CD1c-positive myeloid dendritic cell (primary cell): ENCODE measurements at regions not wholly inside any gene's neighbourhood (a gene's known extent, or its start where the extent isn't known, plus 50 kb on each side); places are given as distances from the start of the nearest gene placed in this dataset.
A peak's percentile ranks its signal among the peaks of the same experiment; 100 is the strongest.

ENCODE experiments used
- DNase-seq: peaks from one replicate; pipeline ENCODE4 v3.0.0-alpha.2; 2016; ENCODE audit errors: extremely low spot score

GRCh38 chr21:17440969-17441368 is 71.9 kb upstream of the CXADR start:
- no peak for DNase-seq

DNA sequence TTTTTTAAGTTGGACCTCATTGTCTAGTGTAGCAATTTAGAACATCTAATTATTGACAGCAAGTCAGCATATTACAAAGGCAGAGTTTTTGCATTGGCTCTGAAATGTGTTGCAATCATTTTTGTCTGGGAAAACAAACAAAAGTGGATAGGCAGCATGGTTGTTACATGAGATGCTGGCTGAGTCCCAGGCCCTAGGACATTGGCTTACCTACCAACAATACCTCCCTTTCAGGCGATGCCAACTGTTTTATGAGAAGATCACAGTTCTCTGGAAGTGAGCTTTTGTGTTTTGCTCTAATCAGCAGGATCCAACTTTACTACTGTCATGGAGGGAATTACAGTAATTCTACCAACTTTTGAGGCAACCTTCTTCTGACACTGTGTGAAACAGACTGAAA is 71.5 kb upstream of the CXADR start:
- no peak for DNase-seq

- DNase-seq = no peak
These were observed 70.7 kb upstream of the CXADR start for GRCh38 chr21:17442165-17442564.

DNA sequence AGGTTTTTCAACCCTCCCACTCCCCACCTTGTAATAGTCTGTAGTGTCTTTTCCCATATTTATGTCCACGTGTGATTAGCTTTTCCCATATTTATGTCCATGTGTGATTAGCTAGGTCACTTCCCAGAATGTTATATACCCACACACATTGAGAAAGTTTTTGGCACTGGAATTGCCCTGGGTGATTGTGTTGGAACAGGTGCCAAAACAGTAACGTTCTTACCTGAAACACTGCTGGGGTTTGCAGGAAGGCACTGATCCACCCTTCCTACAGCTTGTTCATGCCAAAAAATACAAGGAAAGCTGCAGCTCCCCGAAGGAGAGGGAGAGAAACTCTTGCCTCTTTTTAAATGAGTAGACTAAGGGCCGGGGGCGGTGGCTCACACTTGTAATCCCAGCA is 68.0 kb upstream of the CXADR start:
- DNase-seq = no peak

DNA sequence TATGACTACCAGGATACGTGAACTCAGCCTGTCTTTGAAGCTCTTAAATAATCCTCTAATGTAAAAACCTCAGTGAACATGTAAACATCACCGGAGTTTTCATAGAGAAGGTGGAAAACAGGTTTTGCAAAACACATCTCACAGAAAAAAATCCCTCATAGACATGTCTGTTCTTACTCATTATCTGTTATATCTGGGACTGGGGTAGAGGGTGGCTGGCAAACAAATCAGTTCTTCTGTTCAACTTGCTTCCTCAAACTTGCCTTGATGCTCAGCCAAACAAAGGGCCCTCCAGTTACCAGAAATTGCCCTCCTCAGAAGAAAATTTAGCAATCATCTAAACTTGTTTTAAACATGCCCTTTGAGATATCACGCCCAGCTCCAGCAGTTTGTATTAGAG is 66.1 kb upstream of the CXADR start:
- DNase-seq = no peak

GRCh38 chr21:17449701-17450100 is 63.1 kb upstream of the CXADR start:
- DNase-seq = no peak

- DNase-seq = peak; percentile 55
These were observed 61.4 kb upstream of the CXADR start for GRCh38 chr21:17451364-17451891.

DNA sequence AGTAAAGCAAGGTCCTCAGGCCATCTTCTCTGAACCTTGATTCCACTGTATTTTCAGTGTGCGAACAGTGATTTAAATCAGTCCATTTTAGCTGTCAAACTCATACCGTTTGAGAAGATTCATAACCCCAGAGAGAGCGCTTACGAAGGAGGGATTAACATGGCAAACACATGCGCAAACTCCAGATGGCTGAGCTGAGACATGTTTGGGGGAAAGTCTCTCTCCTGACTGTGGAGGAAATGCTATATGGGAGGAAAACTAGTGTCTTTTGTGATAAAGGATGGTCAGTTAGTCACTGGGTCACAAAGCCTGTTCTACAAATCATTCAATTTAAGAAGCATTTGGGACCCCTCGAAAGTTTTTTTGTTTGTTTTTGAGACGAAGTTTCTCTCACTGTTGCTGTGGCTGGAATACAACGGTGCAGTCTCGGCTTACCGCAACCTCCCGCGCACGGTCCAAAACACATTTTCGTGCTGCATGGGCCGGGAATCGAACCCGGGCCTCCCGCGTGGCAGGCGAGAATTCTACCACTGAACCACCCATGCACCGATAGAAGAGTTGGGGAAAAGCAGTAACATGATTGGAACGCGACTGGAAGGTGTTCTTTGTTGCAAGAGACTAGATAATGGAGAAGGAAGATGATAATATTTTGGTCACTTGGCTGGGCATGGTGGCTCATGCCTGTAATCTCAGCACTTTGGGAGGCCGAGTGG is 58.4 kb upstream of the CXADR start:
- DNase-seq = peak; percentile 10

DNA sequence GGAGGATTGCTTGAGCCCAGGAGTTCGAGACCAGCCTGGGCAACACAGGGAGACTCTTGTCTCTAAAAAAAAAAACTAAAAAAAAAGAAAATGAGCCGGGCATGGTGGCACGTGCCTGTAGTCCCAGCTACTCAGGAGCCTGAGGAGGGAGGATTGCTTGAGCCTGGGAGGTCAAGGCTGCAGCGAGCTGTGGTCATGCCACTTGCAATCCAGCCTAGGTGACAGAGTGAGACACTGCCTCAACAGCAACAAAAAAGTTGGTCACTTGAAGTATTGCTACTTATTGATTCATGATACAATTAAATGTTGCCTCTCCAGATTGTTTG is 57.9 kb upstream of the CXADR start:
- no peak for DNase-seq

DNA sequence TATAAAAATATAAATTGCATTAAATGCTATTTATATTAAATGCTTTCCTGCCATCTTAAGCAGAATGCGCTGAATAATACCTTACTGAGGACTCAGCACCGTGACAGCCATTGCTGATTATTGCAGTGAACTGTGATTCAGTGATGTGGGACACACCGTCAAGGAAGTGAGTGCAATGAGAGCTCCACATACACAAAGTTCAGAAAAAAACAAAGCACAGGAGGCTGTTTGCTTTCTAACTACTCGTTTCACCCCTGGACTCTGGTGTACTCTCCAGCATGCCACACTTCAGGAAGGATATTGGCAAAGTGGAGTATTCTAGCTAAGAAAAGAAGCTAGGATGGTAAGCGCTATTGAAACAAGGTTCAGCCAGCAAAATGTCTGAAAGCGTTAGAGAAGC is 57.4 kb upstream of the CXADR start:
- DNase-seq = no peak

- DNase-seq = no peak
These were observed 54.6 kb upstream of the CXADR start for GRCh38 chr21:17458279-17458678.

DNA sequence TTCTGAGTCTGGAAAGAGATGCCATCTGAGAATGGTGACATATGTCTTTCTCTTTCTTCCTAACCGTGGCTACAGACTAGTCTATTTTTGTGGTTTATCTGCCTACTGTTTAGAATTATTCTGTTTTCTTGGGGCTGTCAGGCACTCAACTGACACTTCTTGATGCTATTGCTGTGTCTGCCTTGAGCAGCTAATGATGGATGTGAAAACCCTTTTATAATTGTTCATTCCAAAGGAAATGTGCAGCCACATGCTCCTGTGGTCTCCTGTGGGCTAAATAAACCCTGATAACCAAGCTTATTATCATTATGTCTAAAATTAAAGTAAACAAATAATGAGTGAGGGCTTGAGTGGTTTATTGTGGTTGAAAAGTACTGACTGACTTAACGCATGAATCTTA is 52.7 kb upstream of the CXADR start:
- DNase-seq = no peak

GRCh38 chr21:17461014-17461413 is 51.8 kb upstream of the CXADR start:
- no peak for DNase-seq

GRCh38 chr21:17461582-17461981 is 51.3 kb upstream of the CXADR start:
- DNase-seq = no peak

GRCh38 chr21:17462276-17462981 is 50.4 kb upstream of the CXADR start:
- no peak for DNase-seq
